HG02588 (cell line): ENCODE measurements at regions not wholly inside any gene's neighbourhood (a gene's known extent, or its start where the extent isn't known, plus 50 kb on each side); places are given as distances from the start of the nearest gene placed in this dataset.
A peak's percentile ranks its signal among the peaks of the same experiment; 100 is the strongest.

ENCODE experiments used
- ATAC-seq: cut with Tn5 transposase; IDR thresholded peaks from one replicate; pipeline ENCODE4 v1.9.1; 2021; ENCODE audit warnings: mild to moderate bottlenecking, moderate library complexity; ENCODE audit not compliant: unreplicated experiment

- ATAC-seq = no peak
These were observed 165.5 kb upstream of the LRRN1 start for GRCh38 chr3:3633761-3634160.

- ATAC-seq = no peak
These were observed 166.8 kb upstream of the LRRN1 start for GRCh38 chr3:3632449-3632848.

GRCh38 chr3:3631114-3631513 is 168.1 kb upstream of the LRRN1 start:
- no peak for ATAC-seq

GRCh38 chr3:3629911-3630310 is 169.3 kb upstream of the LRRN1 start:
- ATAC-seq = no peak

DNA sequence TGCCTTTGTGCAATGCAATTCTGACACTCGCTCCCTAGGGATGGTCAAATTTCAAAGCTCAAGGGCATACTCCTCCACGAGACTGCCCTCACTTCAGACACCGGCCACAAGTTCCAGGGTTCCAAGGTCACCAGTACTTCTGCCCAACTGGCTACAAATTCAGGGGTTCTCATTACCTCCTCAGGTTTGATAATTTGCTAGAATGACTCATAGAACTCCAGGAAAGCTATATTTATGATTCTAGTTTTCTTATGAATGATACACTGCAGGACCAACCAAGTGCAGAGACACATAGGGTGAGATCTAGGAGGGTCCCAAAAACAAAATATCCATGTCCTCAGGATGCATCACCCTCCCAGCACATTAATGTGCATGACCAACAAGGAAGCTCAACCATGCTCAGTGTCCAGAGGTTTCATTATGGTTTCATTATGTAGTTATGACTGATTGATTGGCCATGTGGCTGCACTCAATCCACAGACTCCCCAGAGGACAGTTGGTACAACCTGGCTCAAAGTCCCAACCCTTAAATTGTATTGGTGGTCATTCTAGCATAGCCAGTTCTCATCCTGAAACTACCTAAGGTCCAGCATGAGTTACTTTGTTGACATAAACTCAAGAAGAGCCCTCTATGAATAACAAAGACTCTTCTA is 170.4 kb upstream of the LRRN1 start:
- peak; percentile 61 for ATAC-seq

DNA sequence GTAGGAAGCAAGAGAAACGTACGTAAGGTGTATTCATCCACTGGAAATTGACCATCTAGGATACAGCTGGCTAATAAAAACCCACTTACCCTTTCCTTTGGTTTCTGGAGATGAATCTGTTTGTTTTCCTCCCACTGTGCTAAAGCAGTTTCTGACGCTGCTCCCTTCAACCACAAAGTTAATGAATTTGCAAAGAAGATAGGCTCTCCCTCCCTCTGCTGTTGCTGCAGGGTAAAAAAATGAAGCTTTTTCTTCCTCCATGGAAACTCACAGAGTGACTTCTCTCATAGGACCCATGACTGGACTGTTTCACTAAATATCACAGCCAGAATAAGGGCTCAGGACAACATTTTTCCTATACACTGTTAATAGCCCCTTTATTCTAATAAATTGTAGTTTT is 172.1 kb upstream of the LRRN1 start:
- ATAC-seq = no peak

DNA sequence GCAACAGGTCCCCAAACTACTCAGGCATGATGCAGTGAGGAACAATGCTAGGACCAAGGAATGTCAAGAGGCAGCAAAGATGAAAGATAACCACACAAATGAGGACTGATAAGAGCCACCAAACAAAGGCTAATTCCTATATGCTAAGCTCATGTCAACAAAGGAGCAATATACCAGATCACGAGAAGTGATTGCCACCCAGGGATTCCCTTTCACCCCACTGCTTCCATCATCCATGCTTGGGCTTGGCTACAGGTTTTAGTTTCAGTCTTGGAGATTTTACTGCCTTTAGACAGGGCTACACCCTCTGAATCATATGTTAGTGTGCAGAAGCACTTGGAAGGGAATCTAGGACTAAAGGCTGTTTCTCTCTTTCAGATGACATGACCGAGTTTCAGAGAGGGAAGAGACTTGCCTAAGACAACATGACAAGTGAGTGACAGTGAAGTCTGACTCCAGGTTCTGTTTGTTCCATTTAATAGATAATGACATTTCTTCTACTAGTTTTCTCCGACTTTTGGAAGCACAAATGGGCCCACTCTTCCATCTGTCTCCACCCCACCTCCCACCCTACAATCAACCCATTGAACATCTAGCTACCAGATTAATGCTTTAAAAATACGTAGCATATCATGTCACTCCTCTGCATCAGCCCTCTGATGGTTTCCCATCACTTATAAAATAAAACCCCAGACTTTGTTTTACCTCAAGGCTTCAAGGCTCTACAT is 173.5 kb upstream of the LRRN1 start:
- ATAC-seq = no peak

- ATAC-seq = no peak
These were observed 179.4 kb upstream of the LRRN1 start for GRCh38 chr3:3619815-3620214.

DNA sequence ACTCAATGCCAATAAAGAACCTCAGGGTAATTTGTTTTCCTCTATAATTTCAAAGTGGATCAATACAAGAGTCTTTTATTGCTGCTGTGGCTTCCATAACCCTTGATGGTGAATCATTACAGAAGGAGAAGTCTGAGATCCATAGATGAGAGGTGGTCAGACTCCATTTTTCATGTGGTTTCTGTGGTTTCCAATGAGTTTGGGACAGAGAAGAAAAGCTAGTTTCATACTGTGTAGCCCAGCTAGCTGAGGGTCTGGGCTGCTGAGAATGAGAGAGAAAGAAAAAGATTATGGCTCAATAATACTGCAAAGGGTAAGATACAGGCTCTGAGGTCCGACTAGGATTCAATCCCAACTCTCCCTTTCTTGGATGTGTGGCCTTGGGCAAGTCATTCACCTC is 180.6 kb upstream of the LRRN1 start:
- no peak for ATAC-seq

GRCh38 chr3:3615533-3615932 is 183.7 kb upstream of the LRRN1 start:
- no peak for ATAC-seq

DNA sequence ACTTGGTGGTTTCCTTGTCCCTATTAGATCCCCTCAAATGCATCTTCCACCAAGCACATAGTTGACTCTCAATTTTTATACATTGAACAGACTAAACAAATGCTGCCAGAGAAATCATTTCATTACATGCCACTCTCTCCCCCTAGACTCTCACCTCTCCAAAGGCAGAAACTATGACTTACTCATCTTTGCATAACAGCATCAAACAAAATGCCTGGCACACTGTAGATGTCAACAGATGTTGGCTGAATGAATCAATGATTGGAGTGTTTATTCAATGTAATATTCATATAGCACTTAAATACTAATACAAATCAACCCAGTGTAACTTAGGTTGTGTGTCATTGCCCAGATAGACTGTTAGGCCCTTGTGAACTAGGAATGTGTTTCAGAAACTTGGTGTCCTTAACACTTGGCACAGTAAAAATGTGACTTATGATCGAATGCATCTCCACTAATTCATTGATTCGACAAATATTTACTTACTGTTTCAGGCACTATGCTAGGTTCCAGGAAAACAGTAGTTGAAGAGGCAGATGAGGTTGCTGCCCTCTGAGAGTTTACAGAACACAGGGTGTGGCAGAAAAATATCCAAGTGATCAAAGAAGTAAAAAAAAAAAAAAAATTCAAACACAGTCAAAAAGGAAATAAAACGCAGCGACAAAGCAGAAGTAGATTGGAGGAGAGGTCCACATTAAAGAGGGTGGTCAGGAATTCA is 188.5 kb upstream of the LRRN1 start:
- no peak for ATAC-seq

GRCh38 chr3:3606321-3606720 is 192.9 kb upstream of the LRRN1 start:
- no peak for ATAC-seq

GRCh38 chr3:3605226-3605625 is 194.0 kb upstream of the LRRN1 start:
- no peak for ATAC-seq

DNA sequence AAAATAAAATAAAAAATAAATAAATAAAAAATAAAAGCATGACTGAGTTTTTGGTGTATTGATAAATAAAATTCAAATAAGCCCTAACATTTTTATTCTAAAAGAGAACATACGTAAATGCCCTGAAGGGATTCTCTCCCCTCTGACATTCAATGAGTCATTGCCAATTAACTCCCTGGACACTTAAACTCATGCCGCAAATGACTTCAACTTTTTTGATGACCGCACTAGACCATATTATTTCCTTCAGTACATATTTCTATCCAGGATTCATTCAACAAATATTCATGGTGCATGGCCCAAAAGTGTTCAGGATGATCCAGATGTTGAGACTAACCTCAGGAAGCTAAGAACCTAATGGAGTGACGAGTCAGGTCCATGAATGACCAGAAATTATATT is 195.9 kb upstream of the LRRN1 start:
- no peak for ATAC-seq

DNA sequence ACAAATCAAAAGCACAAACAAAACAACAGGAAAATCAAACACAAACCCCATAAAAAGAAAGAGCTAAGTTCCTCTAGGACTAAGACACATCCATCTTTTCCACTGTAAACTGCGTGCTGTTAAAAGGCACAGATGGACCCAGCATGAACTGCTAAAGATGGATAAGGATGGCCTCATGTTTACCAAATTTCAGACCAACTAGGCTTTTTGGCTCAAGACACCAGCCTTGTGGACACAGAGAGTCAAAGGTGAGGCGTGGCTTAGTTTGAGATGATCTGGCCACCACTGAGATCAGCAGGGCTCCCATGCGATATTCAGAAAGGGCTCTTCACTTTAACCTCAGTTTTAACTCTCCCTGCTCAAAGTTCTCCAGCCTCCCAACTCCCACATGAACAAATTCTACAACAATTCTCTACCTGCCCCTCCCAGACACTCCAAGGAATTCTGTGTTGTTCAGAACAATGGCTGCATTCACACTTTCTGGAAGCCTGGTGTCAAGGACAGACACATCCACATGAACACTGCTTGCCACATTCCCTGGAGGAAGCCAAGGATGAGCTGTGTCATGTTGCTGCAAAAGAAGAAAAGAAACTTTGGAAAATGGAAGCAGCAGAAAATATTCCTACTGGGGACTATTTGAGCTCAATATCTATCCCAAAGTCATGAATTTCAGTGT is 198.4 kb upstream of the LRRN1 start:
- no peak for ATAC-seq

DNA sequence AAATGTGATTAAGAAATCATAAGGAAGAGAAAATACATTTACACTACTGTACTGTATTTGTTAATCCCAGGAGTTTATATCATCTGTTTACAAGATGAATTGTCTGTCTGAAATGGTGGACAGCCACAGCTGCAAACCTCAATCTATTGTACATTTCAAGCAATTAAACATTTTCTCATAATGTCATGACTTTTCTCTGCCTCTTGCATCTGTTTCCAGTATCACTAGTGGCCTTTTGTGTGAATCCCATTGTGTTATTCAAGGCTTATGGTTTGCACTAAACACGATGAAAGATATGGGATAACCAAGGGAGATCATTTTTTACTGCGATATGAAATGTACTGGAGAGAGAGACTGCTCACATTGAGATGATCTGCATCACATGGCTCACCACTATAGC is 200.2 kb upstream of the LRRN1 start:
- ATAC-seq = no peak

- ATAC-seq = no peak
These were observed 204.2 kb upstream of the LRRN1 start for GRCh38 chr3:3594986-3595385.

- peak; percentile 88 for ATAC-seq
These were observed 209.5 kb upstream of the LRRN1 start for GRCh38 chr3:3589715-3590130.

DNA sequence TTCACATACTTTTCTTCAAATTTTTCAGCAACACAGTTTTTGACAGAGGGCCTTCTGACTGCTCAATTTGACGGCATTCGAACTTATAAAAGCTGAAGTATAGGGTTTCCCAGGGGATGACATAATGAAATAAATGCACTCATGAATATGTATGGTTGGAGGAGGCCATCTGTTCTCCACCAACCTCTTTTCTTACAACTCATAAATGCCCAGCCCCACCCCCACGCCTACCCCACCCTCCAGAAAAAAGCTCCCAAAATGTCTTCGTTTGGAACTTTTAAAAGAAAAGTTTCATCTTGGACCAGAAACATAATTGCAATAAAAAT is 211.6 kb upstream of the LRRN1 start:
- no peak for ATAC-seq

DNA sequence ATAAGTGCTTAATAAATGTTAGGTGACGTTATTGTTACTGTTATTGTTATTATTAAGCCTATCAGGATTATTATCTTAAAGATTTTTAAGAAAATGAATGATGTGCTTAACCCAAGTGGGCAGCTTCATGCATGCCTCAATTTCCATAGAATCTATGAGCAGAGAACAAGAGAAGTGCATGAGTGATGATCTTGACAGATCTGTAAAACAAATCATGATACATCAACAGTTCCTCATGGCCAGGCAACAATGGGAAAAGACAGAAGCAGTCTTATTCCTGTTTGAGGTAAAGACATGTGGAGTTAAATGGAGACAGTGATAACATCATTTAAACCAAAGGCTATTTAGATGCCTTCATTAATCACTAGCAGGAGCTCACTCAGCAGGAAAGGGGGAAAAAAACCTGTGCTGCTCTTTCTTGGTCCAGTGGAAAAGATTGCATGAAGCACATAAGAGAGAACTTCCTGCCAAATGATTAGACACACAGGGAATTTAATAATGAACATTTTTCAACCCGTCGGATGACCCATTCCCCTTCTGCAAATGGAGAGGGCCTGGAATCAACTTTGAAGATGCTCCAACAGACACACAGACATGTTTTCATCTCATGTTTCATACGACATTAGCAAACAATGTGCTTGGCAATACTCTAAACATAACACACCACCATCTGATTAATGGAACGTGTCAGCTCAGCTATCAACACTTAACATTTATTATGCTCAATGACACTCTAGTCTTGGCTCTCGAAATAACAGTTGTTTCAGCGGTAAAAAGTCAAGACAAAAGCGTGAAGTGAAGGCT is 212.2 kb upstream of the LRRN1 start:
- no peak for ATAC-seq

DNA sequence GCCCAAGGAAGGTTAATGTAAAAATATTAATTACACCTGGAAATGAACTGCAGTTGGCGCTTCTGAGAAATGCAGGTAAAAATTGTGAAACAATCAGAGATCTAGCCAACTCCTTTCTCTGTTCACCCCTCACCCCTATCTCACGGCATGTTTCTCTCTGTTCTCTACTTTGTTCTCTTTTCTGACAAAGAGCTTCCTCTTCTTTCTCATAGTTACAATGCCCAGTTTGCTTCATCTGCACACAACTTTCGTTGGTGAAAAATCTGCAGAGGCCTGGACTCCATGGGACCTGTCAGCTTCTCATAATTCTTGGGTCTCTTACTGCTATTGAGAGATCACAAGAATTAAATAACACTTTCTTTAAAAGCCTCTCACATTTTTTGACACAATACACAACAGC is 212.9 kb upstream of the LRRN1 start:
- no peak for ATAC-seq
